Left ventricle myocardium superior (tissue), 1 donor: ENCODE measurements at regions not wholly inside any gene's neighbourhood (a gene's known extent, or its start where the extent isn't known, plus 50 kb on each side); places are given as distances from the start of the nearest gene placed in this dataset.

ENCODE experiments used
- ATAC-seq: fragments of 200-7000 bp; cut with Tn5 transposase; one replicate; pipeline ENCODE4 v1.9.1; 2020; ENCODE audit warnings: mild to moderate bottlenecking, moderate library complexity
- DNase-seq: peaks from one replicate; pipeline ENCODE4 v3.0.0-alpha.2; 2020
- intact Hi-C: fragments of 100-400 bp; cut with micrococcal nuclease; formaldehyde crosslinking; loops from one replicate; pipeline ENCODE4 v1.11.0; 2022
- donor health status: DM: no; HTN: yes; CAD: no; lungs with severe emphysema.

DNA sequence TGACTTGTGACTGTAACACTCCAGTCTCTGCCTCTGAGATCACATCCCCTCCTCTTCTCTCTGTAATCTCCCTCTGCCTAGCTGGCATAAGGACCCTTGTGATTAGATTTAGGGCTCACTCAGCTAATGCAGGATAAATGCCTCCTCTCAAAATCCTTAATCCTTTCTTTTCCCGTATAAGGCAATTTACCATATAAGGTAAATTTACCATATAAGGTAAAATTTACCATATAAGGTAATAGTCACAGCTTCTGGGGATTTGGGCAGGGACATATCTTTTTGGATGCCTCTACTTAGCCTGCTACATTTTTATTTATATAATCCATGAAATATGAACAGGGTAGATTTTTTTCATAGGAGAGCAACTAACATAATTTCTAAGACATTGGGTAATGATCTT lies 318.0 kb upstream of the PUM3 start:
- ATAC-seq (no peak), DNase-seq (no peak)
- intact Hi-C loops = no loop called here

DNA sequence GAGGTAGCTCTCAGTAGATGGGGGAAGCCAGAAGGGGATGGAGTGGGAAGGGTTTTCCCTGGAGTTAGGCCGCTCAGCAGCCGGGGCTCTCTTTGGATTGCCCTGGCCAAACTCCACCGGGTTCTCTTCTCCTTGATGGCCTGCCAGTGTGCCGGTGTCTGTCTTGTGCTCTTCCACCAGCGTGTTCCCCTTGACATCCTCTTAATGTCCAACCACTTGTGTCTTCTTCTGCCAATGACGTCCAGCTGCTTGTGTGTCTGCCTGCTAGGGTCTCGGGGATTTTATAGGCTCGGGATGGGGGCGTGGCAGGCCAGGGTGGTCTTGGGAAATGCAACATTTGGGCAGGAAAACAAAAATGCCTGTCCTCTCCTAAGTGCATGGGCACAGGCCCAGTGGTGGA lies 313.1 kb upstream of the PUM3 start:
- ATAC-seq = no peak
- intact Hi-C loops = no loop called here
- no peak for DNase-seq

DNA sequence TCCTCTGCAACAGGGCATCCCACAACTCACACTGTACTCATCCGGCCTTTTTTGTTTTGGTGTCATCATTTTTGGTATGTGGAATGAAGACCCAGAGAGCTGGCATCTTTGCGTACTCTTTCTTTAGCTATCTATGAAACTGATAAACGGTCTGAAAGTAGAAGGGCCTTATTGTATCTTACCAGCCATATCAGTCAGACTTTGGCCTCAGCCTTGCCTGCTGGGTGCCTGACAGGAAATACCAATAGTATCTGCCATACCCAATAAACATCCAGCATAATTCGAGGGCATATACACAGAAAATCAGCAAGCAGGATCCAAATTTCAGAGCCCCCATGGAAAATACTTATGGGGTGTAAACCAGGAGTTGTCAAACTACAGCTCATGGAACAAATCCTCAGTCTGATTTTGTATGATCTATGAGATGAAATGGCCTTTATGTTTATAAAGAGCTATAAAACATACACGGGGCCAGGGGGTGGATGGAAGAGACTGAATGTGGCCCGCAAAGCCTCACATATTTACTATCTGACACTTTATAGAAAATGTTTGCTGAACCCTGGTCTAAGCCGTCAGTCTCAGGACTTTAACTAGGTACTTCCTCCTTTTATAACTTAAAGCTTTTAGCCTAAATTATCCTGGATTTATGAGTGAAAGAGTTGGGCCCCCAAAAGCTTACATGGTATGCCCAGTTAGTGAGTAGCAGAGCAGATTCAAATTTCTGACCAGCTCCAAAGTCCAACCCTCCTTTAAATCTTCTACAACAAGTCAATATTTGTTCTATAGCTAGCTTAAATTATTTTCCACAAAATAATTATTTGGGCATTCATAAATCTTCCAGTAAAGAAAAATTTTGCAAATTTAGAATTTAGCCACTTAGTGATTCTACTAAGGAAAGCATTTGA lies 308.0 kb upstream of the PUM3 start:
- intact Hi-C loops = no loop called here

DNA sequence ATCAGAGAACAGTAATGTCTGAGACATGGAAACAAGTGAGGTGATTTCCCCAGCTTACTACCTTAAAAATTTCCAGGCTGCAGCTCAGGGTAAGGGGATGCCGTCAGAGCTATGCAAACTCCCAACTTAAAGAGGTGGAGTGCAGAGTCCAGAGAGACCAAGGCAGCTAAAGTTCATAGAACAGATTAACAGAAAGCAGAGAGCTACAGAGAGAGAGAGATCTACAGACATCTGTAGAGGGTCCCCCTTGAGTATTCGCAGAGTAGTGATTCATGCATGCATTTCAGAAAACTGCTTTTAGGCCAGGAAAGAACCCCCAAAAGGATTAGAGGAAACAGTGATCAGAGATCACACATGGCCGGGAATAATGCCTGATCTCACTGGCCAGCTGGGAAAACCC lies 306.2 kb upstream of the PUM3 start:
- ATAC-seq (no peak), DNase-seq (no peak)
- intact Hi-C loops = no loop called here

More for the DNA sequence above, 308.0 kb upstream of the PUM3 start:
- DNase-seq (no peak), ATAC-seq (no peak)

DNA sequence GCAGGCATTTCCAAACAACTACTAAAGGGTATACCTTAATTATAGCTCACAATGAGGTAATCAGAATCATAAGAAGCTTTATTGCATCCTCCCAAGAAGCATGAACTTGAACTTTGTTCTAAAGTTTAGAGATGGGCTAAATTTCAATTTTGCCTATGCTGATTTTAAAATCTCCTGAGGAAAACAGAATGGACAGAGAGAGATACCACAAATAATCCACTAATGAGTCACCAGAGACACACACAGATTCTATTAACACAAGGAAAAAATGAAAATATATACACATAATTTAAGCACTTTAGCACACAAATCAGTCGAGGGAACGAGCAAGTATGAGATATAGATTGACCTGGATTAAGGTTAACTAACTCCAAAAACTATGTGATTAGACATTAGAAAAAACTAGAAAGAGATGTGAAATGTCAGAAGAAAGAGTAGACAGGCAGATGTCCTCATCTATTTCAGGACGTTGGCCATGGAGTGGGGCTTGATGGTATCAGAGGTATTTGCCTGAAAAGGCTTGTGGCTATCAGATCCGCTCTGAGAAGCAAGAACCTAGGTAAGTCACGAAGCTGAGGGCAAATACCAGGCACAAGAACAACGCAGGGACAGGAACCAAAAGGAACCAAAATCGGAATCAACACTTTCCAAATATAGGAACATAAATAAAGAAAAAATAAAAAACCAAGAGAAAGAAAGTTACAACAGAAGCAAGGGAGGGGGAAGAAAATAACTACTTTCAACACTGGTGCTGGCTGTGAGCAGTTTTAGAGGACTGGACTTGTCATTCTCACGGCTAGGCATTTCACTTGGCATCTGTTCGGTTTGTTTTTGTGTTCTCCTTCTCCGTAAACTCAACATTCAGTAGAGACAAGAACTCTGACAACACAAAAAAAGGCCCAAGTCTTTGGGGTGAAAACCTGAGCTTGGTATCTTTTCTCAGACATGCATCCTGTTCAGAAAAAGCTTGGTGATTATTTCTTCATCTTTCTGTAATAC lies 294.6 kb upstream of the PUM3 start:
- DNase-seq = no peak

DNA sequence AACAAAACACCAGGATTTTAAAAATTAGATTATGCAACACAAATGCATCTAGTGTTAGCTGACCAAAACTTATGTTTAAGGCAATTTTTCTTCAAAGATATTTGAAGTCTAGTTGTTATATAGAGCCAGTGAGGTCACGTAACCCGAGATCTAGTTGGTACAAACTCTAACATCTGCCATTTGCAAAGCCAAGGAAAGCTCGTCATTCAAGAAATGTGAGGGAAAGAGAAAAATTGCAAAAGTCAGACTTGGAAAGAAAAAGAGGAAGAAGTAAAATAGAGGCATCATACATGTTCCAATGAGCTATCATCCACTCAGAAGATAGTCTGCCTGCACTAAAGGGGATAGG lies 293.4 kb upstream of the PUM3 start:
- no peak for DNase-seq
- no peak for ATAC-seq
- intact Hi-C loops = no loop called here

More for the DNA sequence above, 294.6 kb upstream of the PUM3 start:
- ATAC-seq = no peak
- intact Hi-C loops = no loop called here

DNA sequence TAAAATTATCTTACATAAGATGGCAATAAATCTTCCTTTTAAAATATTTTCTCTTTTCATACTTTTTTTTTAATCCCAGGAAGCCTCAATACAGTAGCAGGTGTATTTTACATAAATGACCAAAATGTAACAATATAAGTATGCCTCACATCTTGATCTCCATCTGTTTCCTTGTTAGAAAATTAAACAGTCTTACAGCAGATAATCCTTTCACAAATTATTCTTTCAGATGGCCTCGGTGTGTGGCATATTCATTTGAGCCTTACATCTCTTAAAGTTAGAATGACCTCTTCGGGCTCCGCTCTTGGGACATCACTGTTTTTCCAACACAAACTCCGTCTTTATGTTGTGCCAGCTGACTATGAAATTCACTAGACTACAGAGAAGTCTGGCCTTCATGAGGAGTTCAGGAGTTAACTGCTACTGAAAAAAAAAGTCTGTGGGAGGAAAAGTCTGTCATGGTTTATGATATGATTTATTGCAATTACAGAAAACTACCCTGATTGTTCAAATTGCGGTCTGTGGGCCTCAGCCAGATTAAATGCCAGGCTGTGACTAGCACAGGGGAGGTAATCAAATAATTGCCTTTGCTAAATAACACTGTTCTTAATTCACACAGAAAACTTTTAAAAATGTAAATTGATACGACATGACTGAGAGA lies 292.9 kb upstream of the PUM3 start:
- ATAC-seq = no peak
- intact Hi-C loops = no loop called here
- no peak for DNase-seq

DNA sequence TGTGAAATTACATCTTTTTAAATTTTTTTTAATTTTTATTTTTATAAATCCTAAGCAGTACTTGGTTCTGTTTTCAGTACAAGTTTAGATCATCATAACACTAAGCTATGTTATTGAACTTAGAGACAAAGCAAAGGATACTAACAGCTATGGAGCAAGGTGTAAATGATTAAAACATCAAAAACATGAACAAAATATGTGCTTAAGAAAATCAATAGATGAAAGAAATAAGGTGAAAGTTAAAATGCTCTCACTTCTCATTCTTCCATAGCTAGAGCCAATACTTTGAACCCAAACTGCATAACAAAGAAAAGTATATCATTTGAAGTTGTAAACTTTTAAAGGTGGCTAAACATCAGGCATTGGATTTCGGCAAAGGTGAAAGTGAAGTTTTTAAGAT lies 292.3 kb upstream of the PUM3 start:
- ATAC-seq (no peak), DNase-seq (no peak)
- intact Hi-C loops = no loop called here

DNA sequence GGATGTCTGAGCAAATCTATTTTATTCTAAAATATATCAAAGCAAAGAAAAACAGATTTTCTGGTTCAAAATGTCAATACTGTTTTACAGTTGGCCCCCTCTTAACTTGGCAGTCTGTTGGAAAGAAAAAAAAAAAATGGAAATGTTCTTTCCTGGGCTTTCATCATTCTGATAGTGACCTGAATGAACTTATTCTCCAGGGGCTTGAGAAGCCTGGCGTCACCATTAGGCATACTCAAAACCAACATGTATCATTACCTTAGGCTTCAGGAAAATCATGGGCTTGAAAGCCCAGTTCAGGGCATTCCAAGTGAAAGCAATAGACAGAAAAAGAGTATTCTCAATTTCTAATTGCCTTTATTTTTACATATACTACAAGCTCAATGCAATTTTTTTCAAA lies 283.7 kb upstream of the PUM3 start:
- DNase-seq (no peak), ATAC-seq (no peak)
- intact Hi-C loops = no loop called here

DNA sequence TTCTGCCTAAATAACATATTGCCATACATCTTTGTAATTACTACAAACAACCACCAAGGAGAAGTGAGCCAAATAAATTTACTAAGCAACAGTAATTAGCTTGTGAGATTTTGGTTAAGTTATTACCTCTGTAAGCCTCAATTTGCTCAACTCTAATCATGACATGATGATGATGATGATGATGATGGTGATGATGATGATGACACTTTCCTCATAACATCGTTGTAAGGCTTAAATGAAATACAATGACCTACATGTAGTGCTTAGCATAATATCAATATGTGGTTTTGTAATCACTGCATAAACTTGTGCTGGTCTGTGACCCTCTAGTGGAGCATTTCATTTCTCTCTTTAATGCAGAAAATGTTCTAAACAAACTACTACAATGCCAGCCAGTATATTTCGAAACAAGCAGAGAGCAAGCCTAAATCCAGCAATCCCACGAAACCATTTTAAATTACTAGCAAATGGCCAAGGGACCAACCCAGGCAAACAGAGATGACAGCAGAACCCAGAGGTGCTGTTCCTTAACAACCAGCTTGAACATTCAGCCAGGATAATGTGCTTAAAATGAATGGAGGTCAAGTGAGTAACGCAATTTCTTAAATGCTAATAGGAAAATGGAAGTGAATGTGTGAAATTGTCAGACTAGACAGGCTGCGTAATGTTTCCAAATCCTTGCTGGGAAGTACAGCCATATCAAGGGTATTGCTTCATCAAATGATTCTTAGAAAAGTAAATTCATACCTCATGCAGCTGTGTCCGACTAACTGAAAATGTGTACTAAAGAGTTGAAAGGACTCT lies 281.9 kb upstream of the PUM3 start:
- intact Hi-C loops = no loop called here
- no peak for DNase-seq
- ATAC-seq = no peak

DNA sequence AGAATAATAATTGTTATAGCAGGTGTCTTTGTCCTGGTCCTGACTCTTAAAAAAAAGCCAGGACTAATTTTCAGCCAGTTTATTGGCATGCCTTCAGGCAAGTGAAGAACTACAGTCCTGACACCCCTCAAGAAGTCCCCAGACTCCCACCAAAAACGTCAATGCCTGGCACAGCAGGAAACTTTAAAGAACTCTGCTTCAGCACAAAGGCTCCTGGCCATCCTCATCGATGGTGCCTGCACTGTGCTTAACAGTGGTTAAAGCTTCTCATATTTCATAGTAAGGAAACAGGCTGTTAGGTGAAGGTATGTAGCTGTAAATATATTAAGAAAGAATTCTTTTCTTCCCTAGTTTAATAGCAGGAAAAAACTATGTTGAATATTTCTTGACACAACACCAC lies 280.1 kb upstream of the PUM3 start:
- no peak for DNase-seq
- no peak for ATAC-seq
- intact Hi-C loops = no loop called here

DNA sequence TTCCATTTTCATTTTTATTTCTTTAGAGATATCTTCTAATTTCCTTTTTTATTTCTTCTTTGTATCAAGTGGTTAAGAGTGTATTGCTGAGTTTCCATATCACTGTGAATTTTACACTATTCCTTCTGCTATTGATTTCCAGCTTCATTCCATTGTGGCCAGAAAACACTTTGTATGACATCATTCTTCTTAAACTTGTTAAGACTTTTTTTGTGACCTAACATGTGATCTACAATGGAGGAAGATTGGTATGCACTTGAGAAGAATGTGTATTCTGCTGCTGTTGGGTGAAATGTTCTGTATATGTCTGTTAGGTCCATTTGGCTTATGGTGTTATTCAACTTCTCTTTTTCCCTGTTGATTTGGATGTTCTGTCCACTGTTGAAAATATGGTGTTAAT lies 274.2 kb upstream of the PUM3 start:
- intact Hi-C loops = no loop called here
- DNase-seq (no peak), ATAC-seq (no peak)

DNA sequence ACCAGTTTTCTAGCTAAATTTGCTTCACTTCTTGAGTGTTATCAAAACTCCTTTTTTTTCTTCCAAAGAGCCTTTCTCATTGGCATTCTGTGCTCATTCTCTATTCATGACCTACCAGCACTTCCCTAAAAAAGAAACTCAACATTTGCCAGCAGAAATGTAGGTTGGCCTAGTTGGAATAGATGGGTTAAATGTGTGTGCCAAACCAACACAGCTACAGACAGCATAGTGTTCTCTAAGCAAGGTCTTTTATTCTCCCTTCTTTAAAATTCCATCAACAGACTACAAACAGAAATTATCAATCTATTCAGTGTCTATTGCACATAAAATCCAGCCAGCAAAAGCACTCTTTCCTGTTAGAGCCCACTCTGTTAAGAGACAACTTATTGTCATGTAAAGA lies 255.8 kb upstream of the PUM3 start:
- intact Hi-C loops = no loop called here
- DNase-seq (no peak), ATAC-seq (no peak)

DNA sequence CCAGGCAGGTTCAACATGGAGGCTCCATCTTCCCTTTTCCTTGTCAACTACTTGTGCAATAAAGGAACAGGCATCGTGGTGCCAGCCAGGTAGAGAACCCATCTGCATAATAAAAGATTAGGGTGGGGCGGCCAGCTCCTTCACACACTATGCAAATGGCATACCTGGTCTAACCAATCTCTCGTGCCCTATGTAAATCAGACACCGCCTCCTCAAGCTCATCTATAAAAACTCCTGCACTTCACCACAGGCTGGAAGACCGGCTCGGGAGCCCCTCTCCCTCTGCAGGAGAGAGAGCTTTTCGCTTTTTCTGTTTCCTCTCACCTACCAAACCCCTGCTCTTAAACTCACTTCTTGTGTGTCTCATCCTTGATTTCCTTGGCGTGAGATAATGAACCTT lies 244.3 kb upstream of the PUM3 start:
- DNase-seq = no peak
- intact Hi-C loops = no loop called here
- ATAC-seq = no peak

DNA sequence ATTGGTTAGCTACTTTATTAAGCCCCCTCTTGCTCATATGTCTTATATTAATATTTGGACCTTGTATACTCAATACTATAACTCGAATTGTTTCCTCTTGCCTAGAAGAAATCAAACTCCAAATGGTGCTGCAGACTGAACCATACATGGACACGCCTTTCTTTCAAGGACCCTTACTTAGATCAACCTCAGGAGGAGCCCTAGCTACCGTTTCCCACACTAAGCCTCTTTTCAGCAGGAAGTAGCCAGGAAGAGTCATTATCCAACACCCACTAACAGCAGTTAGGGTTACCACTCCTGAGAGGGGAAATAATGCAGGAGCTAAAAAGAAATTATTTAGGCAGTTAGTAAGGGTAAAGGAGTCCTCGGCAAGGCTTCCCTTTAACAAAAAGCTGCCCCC lies 243.8 kb upstream of the PUM3 start:
- intact Hi-C loops = no loop called here
- DNase-seq = no peak
- ATAC-seq = no peak

DNA sequence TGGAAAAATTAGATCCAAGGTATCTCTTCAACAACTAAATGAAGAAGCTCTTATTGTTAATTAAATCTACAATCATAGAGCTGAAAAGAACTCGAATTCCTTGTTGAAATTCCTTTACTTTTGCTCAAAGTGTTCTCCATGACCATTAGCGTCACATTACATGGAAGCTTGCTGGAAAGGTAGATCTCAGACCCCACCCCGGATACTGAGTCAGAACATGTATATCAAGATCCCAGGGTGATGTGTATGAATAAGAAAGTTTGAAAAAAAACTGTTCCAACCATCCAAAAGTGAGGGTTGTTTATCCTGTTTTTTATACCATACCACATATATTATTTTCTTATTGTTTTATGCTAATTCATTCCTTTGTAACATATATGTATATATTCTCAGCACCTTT lies 237.1 kb upstream of the PUM3 start:
- intact Hi-C loops = no loop called here
- DNase-seq (no peak), ATAC-seq (no peak)

DNA sequence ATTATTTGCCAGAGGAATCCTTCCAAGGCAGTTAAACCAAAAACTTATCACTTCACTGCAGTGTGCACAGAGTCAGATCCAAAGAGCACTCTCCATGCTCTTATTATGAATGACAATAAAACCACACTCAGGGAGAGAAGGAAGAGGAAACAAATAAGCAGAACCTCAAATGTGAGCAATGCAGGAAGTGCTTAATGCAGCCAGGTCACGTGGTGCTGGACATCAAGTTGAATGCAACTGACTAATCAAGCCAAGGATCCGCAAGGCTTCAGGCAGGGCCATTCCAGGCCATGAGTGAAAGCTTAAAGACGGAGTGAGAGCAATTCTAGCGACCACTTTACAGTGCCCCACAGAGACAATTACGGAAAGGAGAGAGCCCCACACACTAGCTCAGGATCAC lies 230.4 kb upstream of the PUM3 start:
- DNase-seq (no peak), ATAC-seq (no peak)
- intact Hi-C loops = no loop called here

DNA sequence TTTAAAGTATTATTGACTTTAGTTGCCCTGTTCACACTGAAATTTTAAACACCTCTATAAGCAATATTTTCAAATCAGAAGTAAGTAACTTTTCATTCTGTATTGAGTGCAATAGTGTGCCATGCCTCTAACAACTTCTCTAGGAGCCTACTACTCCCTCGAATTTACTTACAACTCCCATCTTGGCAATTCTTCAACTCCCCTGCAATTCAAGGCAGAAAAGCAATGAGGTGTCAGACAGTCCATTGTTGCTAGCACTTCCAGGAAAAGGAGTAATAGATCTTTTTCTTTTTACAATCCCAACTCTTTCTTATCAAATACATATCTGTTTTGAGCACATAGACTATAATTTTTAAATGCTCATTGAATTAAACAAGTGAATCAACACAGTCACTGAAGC lies 222.7 kb upstream of the PUM3 start:
- intact Hi-C loops = no loop called here
- no peak for DNase-seq
- no peak for ATAC-seq

DNA sequence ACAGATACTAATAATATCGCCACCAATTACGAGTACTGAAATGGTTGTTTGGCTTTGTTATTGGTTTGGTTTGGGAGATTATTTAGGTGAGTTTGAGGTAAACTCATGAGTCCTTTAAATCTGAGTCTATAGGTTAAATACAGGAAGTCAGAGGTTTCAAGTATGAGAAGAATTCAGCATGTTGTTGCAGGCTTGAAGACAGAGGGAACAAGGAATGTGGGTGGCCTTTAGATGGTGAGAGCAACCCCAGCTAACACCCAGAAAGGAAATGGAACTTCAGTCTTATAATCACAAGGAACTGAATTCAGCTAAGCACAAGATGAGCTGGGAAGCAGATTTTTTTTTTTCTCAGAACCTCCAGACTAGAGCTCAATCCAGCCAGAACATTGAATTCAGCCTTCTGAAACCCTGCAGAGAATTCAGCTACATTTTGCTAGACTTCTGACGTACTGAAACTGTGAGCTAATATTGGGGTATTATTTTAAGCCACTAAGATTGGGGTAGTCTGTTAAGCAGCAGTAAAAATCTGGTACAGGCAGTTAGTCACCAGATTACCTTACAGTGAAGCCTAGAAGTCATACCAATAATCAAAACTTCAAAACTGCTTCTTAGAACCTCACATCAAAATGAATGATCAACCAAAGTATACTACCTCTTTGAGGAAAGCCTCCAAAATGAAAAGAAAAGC lies 216.0 kb upstream of the PUM3 start:
- ATAC-seq (no peak), DNase-seq (no peak)
- intact Hi-C loops = no loop called here
